GM23338 (cell line): ENCODE measurements at regions not wholly inside any gene's neighbourhood (a gene's known extent, or its start where the extent isn't known, plus 50 kb on each side); places are given as distances from the start of the nearest gene placed in this dataset.

Experiments used
- ATAC-seq: fragments of 200-7000 bp; cut with Tn5 transposase; 3 replicates; pipeline ENCODE4 v1.9.1; 2020
- DNase-seq: peaks from one replicate; pipeline ENCODE4 v3.0.0-alpha.2; 2015; ENCODE audit warnings: low spot score
- H2AFZ ChIP-seq: fragments of 200-600 bp; sonication (generic); 2 replicates; pipeline ENCODE4 v1.8.0; 2016; ENCODE audit warnings: antibody characterized with exemption, mild to moderate bottlenecking, moderate library complexity
- H3F3A ChIP-seq: fragments of 200-600 bp; sonication (generic); replicated peaks from 2 replicates; pipeline ENCODE4 v1.8.0; 2017; ENCODE audit warnings: antibody characterized with exemption, mixed run types, low read depth
- H3K27ac ChIP-seq: fragments of 200-600 bp; sonication (generic); 2 replicates; pipeline ENCODE4 v1.6.1; 2016; ENCODE audit warnings: low read depth
- H3K27me3 ChIP-seq: fragments of 200-600 bp; sonication (generic); 2 replicates; pipeline ENCODE4 v1.8.0; 2016; ENCODE audit warnings: mild to moderate bottlenecking, mixed run types, moderate library complexity; ENCODE audit not compliant: insufficient read depth
- H3K36me3 ChIP-seq: fragments of 200-600 bp; sonication (generic); 2 replicates; pipeline ENCODE4 v1.8.0; 2016; ENCODE audit warnings: mild to moderate bottlenecking; ENCODE audit not compliant: insufficient read depth
- H3K4me1 ChIP-seq: fragments of 200-600 bp; sonication (generic); 2 replicates; pipeline ENCODE4 v1.8.0; 2016; ENCODE audit warnings: mild to moderate bottlenecking, moderate library complexity; ENCODE audit not compliant: insufficient read depth
- H3K4me2 ChIP-seq: fragments of 200-600 bp; sonication (generic); 2 replicates; pipeline ENCODE4 v1.7.1; 2017; ENCODE audit warnings: mixed run types
- H3K4me3 ChIP-seq: fragments of 200-600 bp; sonication (generic); 2 replicates; pipeline ENCODE4 v1.6.1; 2016; ENCODE audit warnings: mixed run types
- H3K79me2 ChIP-seq: fragments of 200-600 bp; sonication (generic); replicated peaks from 2 replicates; pipeline ENCODE4 v1.8.0; 2017; ENCODE audit warnings: mild to moderate bottlenecking; ENCODE audit not compliant: insufficient read depth
- H3K9me2 ChIP-seq: fragments of 200-600 bp; sonication (generic); 2 replicates; pipeline ENCODE4 v1.8.0; 2017; ENCODE audit not compliant: insufficient read depth
- H4K20me1 ChIP-seq: fragments of 200-600 bp; sonication (generic); replicated peaks from 2 replicates; pipeline ENCODE4 v1.8.0; 2017; ENCODE audit warnings: mild to moderate bottlenecking; ENCODE audit not compliant: insufficient read depth
- H3K27ac Mint-ChIP-seq: 2 replicates; pipeline ENCODE4 v1.8.0; 2020; ENCODE audit warnings: inconsistent platforms, mild to moderate bottlenecking, moderate library complexity, mixed read lengths
- H3K27me3 Mint-ChIP-seq: 3 replicates; pipeline ENCODE4 v1.8.0; 2022; ENCODE audit warnings: low read depth, mild to moderate bottlenecking, moderate library complexity, mixed read lengths, inconsistent platforms; ENCODE audit not compliant: insufficient read depth, poor library complexity
- H3K36me3 Mint-ChIP-seq: 3 replicates; pipeline ENCODE4 v1.8.0; 2021; ENCODE audit warnings: low read depth, mild to moderate bottlenecking, inconsistent platforms, moderate library complexity, mixed read lengths
- H3K4me1 Mint-ChIP-seq: 3 replicates; pipeline ENCODE4 v1.8.0; 2020; ENCODE audit warnings: mild to moderate bottlenecking, inconsistent platforms, mixed read lengths
- H3K4me3 Mint-ChIP-seq: 3 replicates; pipeline ENCODE4 v1.8.0; 2021; ENCODE audit warnings: moderate library complexity, mild to moderate bottlenecking, inconsistent platforms, mixed read lengths
- H3K9me3 Mint-ChIP-seq: 3 replicates; pipeline ENCODE4 v1.8.0; 2020; ENCODE audit warnings: moderate library complexity, mild to moderate bottlenecking, inconsistent platforms, mixed read lengths
- EZH2 ChIP-seq: fragments of 200-600 bp; sonication (generic); IDR thresholded peaks from one replicate; pipeline ENCODE4 v1.8.0; 2017; ENCODE audit warnings: antibody characterized with exemption, mild to moderate bottlenecking, low read depth; ENCODE audit not compliant: unreplicated experiment
- EZH2phosphoT487 ChIP-seq: fragments of 200-600 bp; sonication (generic); IDR thresholded peaks from one replicate; pipeline ENCODE4 v1.8.1; 2018; ENCODE audit warnings: antibody characterized with exemption; ENCODE audit not compliant: unreplicated experiment
- POLR2AphosphoS5 ChIP-seq: IDR thresholded peaks from 2 replicates; pipeline ENCODE4 v1.6.1; 2016; ENCODE audit warnings: antibody characterized with exemption, low read depth
- ZNF331 ChIP-seq: fragments of 250-450 bp; sonication (Bioruptor Pico); IDR thresholded peaks from 2 replicates; pipeline ENCODE4 v1.5.0; 2020; ENCODE audit warnings: low read depth, mild to moderate bottlenecking, moderate library complexity
- TF ChIP-seq, protein P1 (sequence below): fragments of 250-450 bp; sonication (Bioruptor Pico); IDR thresholded peaks from 2 replicates; pipeline ENCODE4 v1.5.0; 2020; ENCODE audit warnings: mild to moderate bottlenecking, moderate library complexity
- TF ChIP-seq, protein P2 (sequence below): IDR thresholded peaks from 2 replicates; pipeline ENCODE4 v1.6.1; 2016; ENCODE audit warnings: antibody characterized with exemption
- TF ChIP-seq, protein P3 (sequence below), 2 experiments: fragments of 200-600 bp in 1 of 2; sonication (generic) in 1 of 2; conservative IDR thresholded peaks; 2 replicates each; pipeline versions ENCODE4 v1.5.1 to v1.6.1; 2016 to 2017; ENCODE audit warnings: antibody characterized with exemption in 2 of 2, low read depth in 2 of 2, mild to moderate bottlenecking in 2 of 2, moderate library complexity in 1 of 2

DNA sequence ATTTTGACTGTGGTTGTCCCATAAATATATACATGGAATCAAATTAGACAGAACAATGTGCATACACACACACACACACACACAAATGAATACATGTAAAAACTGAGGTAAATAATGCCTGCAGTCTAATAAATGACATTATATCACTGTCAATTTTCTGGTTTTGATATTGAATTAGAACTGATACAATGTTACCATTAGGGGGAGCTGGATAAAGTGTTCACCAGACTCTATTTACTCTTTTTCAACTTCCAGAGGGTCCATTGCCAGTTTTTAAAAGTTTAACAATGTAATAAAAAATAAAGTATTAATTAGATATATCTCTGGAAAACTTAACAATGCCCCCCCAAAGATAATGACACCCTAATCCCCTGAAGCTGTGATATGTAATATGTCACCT is 1666.8 kb upstream of the TMEFF2 start (continued):
- TF ChIP-seq, protein P1, sequence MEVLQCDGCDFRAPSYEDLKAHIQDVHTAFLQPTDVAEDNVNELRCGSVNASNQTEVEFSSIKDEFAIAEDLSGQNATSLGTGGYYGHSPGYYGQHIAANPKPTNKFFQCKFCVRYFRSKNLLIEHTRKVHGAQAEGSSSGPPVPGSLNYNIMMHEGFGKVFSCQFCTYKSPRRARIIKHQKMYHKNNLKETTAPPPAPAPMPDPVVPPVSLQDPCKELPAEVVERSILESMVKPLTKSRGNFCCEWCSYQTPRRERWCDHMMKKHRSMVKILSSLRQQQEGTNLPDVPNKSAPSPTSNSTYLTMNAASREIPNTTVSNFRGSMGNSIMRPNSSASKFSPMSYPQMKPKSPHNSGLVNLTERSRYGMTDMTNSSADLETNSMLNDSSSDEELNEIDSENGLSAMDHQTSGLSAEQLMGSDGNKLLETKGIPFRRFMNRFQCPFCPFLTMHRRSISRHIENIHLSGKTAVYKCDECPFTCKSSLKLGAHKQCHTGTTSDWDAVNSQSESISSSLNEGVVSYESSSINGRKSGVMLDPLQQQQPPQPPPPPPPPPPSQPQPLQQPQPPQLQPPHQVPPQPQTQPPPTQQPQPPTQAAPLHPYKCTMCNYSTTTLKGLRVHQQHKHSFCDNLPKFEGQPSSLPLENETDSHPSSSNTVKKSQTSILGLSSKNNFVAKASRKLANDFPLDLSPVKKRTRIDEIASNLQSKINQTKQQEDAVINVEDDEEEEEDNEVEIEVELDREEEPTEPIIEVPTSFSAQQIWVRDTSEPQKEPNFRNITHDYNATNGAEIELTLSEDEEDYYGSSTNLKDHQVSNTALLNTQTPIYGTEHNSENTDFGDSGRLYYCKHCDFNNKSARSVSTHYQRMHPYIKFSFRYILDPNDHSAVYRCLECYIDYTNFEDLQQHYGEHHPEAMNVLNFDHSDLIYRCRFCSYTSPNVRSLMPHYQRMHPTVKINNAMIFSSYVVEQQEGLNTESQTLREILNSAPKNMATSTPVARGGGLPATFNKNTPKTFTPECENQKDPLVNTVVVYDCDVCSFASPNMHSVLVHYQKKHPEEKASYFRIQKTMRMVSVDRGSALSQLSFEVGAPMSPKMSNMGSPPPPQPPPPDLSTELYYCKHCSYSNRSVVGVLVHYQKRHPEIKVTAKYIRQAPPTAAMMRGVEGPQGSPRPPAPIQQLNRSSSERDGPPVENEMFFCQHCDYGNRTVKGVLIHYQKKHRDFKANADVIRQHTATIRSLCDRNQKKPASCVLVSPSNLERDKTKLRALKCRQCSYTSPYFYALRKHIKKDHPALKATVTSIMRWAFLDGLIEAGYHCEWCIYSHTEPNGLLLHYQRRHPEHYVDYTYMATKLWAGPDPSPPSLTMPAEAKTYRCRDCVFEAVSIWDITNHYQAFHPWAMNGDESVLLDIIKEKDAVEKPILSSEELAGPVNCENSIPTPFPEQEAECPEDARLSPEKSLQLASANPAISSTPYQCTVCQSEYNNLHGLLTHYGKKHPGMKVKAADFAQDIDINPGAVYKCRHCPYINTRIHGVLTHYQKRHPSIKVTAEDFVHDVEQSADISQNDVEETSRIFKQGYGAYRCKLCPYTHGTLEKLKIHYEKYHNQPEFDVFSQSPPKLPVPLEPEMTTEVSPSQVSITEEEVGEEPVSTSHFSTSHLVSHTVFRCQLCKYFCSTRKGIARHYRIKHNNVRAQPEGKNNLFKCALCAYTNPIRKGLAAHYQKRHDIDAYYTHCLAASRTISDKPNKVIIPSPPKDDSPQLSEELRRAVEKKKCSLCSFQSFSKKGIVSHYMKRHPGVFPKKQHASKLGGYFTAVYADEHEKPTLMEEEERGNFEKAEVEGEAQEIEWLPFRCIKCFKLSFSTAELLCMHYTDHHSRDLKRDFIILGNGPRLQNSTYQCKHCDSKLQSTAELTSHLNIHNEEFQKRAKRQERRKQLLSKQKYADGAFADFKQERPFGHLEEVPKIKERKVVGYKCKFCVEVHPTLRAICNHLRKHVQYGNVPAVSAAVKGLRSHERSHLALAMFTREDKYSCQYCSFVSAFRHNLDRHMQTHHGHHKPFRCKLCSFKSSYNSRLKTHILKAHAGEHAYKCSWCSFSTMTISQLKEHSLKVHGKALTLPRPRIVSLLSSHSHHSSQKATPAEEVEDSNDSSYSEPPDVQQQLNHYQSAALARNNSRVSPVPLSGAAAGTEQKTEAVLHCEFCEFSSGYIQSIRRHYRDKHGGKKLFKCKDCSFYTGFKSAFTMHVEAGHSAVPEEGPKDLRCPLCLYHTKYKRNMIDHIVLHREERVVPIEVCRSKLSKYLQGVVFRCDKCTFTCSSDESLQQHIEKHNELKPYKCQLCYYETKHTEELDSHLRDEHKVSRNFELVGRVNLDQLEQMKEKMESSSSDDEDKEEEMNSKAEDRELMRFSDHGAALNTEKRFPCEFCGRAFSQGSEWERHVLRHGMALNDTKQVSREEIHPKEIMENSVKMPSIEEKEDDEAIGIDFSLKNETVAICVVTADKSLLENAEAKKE: no peak

DNA sequence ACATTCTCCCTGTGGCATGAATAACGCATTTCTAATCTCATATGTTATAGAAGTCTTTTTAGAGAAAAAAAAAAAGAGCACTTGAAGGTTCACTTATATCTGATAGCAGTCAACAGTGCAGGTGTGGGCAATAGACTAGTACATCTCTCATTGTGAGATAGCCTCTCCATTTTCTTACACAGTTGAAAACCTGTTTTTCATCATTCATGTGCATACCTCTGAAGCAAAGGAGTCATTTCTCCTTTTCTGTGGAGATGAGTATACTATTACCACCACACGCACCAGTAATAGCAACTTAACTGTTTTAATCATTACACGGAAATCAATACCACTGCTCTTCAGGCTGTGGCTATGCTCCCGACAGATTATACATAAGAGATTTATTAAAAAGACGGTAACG is 1653.3 kb upstream of the TMEFF2 start:
- no peak for ATAC-seq
- TF ChIP-seq ZNF331 (CRISPR knock-in tag) (no peak), EZH2 (no peak), EZH2phosphoT487 (no peak), POLR2AphosphoS5 (no peak)
- TF ChIP-seq, protein P2, sequence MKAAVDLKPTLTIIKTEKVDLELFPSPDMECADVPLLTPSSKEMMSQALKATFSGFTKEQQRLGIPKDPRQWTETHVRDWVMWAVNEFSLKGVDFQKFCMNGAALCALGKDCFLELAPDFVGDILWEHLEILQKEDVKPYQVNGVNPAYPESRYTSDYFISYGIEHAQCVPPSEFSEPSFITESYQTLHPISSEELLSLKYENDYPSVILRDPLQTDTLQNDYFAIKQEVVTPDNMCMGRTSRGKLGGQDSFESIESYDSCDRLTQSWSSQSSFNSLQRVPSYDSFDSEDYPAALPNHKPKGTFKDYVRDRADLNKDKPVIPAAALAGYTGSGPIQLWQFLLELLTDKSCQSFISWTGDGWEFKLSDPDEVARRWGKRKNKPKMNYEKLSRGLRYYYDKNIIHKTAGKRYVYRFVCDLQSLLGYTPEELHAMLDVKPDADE: no peak
- TF ChIP-seq, protein P3, sequence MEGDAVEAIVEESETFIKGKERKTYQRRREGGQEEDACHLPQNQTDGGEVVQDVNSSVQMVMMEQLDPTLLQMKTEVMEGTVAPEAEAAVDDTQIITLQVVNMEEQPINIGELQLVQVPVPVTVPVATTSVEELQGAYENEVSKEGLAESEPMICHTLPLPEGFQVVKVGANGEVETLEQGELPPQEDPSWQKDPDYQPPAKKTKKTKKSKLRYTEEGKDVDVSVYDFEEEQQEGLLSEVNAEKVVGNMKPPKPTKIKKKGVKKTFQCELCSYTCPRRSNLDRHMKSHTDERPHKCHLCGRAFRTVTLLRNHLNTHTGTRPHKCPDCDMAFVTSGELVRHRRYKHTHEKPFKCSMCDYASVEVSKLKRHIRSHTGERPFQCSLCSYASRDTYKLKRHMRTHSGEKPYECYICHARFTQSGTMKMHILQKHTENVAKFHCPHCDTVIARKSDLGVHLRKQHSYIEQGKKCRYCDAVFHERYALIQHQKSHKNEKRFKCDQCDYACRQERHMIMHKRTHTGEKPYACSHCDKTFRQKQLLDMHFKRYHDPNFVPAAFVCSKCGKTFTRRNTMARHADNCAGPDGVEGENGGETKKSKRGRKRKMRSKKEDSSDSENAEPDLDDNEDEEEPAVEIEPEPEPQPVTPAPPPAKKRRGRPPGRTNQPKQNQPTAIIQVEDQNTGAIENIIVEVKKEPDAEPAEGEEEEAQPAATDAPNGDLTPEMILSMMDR (conservative IDR thresholded peaks at IDR 0.05; ENCODE audit: low read depth in 2 of 2): no peak
- TF ChIP-seq, protein P1: no peak

More for the DNA sequence above, 1653.3 kb upstream of the TMEFF2 start:
- no peak overlapping the region for H2AFZ ChIP-seq
- H3K4me2 ChIP-seq: no peak overlapping the region
- Mint-ChIP-seq H3K36me3 (no peaks in the 10 kb centered on the region), H3K27ac (no peak overlapping the region), H3K4me3 (no peak overlapping the region), H3K4me1 (peaks cover 22% of the 10 kb centered on the region), H3K27me3 (peaks cover 1% of the 10 kb centered on the region), H3K9me3 (no peaks in the 10 kb centered on the region)
- H3K4me3 ChIP-seq: no peak overlapping the region
- H3K27ac ChIP-seq: no peak overlapping the region
- H3K79me2 ChIP-seq: no peaks in the 10 kb centered on the region
- H3F3A ChIP-seq: no peaks in the 10 kb centered on the region
- H3K9me2 ChIP-seq: no peaks in the 10 kb centered on the region
- H4K20me1 ChIP-seq: no peaks in the 10 kb centered on the region
- H3K4me1 ChIP-seq: peaks cover 6% of the 10 kb centered on the region; the same call in 1 of the 2 replicates
- DNase-seq: no peak
- H3K27me3 ChIP-seq: no peaks in the 10 kb centered on the region
- H3K36me3 ChIP-seq: no peaks in the 10 kb centered on the region
